ENCODE measurements at regions not wholly inside any gene's neighbourhood (a gene's known extent, or its start where the extent isn't known, plus 50 kb on each side); places are given as distances from the start of the nearest gene placed in this dataset.

DNA sequence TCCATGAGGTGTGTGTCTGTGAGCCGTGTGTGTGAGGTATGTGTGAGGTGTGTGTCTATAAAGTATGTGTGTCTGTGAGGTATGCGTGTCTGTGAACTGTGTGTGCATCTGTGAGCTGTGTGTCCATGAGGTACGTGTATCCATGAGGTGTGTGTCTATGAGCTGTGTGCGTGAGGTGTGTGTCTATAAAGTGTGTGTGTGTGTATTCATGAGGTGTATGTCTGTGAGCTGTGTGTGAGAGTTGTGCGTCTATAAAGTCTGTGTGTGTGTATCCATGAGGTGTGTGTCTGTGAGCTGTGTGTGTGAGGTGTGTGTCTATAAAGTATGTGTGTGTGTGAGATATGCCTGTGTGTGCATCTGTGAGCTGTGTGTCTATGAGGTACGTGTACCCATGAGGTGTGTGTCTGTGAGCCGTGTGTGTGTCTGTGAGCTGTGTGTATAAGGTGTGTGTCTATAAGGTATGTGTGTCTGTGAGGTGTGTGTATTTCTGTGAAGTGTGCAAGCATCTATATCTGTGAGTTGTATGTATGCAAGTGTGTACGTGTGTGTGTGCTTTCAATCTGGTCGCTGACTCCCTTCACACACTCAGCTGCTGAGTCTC lies 91.9 kb upstream of the FOXP4 start:
- Histone ChIP-seq H3K4me2 (ENCODE audit: low read length) (no peak overlapping the region), H3K79me2 (no peaks in the 10 kb centered on the region), H2AFZ (no peak overlapping the region), H3K27me3 (ENCODE audit: control insufficient read depth, insufficient read depth, low read length) (no peaks in the 10 kb centered on the region), H3K27ac (no peak overlapping the region), H3K4me1 (no peaks in the 10 kb centered on the region), H3K9me3 (ENCODE audit: control insufficient read depth, low read length) (no peaks in the 10 kb centered on the region), H3K9ac (no peak overlapping the region), H3K36me3 (ENCODE audit: control insufficient read depth, insufficient read depth, low read length) (no peaks in the 10 kb centered on the region), H3K4me3 (ENCODE audit: low read depth, low read length) (no peak overlapping the region)
- TF ChIP-seq, protein P1, sequence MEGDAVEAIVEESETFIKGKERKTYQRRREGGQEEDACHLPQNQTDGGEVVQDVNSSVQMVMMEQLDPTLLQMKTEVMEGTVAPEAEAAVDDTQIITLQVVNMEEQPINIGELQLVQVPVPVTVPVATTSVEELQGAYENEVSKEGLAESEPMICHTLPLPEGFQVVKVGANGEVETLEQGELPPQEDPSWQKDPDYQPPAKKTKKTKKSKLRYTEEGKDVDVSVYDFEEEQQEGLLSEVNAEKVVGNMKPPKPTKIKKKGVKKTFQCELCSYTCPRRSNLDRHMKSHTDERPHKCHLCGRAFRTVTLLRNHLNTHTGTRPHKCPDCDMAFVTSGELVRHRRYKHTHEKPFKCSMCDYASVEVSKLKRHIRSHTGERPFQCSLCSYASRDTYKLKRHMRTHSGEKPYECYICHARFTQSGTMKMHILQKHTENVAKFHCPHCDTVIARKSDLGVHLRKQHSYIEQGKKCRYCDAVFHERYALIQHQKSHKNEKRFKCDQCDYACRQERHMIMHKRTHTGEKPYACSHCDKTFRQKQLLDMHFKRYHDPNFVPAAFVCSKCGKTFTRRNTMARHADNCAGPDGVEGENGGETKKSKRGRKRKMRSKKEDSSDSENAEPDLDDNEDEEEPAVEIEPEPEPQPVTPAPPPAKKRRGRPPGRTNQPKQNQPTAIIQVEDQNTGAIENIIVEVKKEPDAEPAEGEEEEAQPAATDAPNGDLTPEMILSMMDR (IDR thresholded peaks at IDR 0.05): no peak

DNA sequence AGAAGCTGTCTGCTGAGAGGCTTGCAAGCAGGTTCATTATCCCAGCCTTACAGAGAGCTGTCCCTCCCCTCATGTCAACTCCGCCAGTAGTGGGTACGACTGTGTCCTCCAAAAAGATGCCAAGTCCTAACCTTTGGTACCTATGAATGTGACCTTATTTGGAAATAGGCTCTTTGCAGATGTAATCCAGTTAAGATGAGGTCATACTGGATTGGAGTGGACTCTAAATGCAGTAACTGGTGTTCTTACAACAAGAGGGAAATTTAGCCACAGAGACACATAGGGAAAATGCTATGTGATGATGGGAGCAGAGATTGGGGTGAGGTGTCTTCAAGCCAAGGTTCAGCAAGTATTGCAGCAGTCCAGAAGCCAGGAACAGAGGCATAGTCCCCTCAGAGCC lies 90.8 kb upstream of the FOXP4 start:
- Histone ChIP-seq H3K4me1 (no peaks in the 10 kb centered on the region), H3K79me2 (no peaks in the 10 kb centered on the region), H2AFZ (no peak overlapping the region), H3K9ac (no peak overlapping the region), H3K9me3 (ENCODE audit: control insufficient read depth, low read length) (no peaks in the 10 kb centered on the region), H3K36me3 (ENCODE audit: control insufficient read depth, insufficient read depth, low read length) (no peaks in the 10 kb centered on the region), H3K27me3 (ENCODE audit: control insufficient read depth, insufficient read depth, low read length) (no peaks in the 10 kb centered on the region), H3K4me2 (ENCODE audit: low read length) (no peak overlapping the region), H3K27ac (no peak overlapping the region), H3K4me3 (ENCODE audit: low read depth, low read length) (no peak overlapping the region)
- TF ChIP-seq, protein P1 (IDR thresholded peaks at IDR 0.05): no peak

- Histone ChIP-seq H3K4me2 (ENCODE audit: low read length) (no peak overlapping the region), H3K9me3 (ENCODE audit: control insufficient read depth, low read length) (no peaks in the 10 kb centered on the region), H3K79me2 (no peaks in the 10 kb centered on the region), H2AFZ (no peak overlapping the region), H3K4me3 (ENCODE audit: low read depth, low read length) (no peak overlapping the region), H3K9ac (no peak overlapping the region), H3K4me1 (no peaks in the 10 kb centered on the region), H3K36me3 (ENCODE audit: control insufficient read depth, insufficient read depth, low read length) (no peaks in the 10 kb centered on the region), H3K27me3 (ENCODE audit: control insufficient read depth, insufficient read depth, low read length) (no peaks in the 10 kb centered on the region), H3K27ac (no peak overlapping the region)
- TF ChIP-seq, protein P1 (IDR thresholded peaks at IDR 0.05): no peak
These were observed 90.4 kb upstream of the FOXP4 start for GRCh38 chr6:41455818-41456217.

- Histone ChIP-seq H3K79me2 (no peaks in the 10 kb centered on the region), H2AFZ (no peak overlapping the region), H3K27ac (no peak overlapping the region), H3K36me3 (ENCODE audit: control insufficient read depth, insufficient read depth, low read length) (no peaks in the 10 kb centered on the region), H3K9ac (no peak overlapping the region), H3K9me3 (ENCODE audit: control insufficient read depth, low read length) (no peaks in the 10 kb centered on the region), H3K4me2 (ENCODE audit: low read length) (no peak overlapping the region), H3K4me3 (ENCODE audit: low read depth, low read length) (no peak overlapping the region), H3K27me3 (ENCODE audit: control insufficient read depth, insufficient read depth, low read length) (no peaks in the 10 kb centered on the region), H3K4me1 (no peaks in the 10 kb centered on the region)
- TF ChIP-seq, protein P1 (IDR thresholded peaks at IDR 0.05): no peak
These were observed 88.9 kb upstream of the FOXP4 start for GRCh38 chr6:41457303-41457670.

- TF ChIP-seq, protein P1 (IDR thresholded peaks at IDR 0.05): no peak
- no peaks in the 10 kb centered on the region for H3K4me1 ChIP-seq
- no peak overlapping the region for H3K4me2 ChIP-seq (ENCODE audit: low read length)
- H3K9ac ChIP-seq: no peak overlapping the region
- no peaks in the 10 kb centered on the region for H3K9me3 ChIP-seq (ENCODE audit: control insufficient read depth, low read length)
- H3K4me3 ChIP-seq (ENCODE audit: low read depth, low read length): no peak overlapping the region
- H3K79me2 ChIP-seq: no peaks in the 10 kb centered on the region
- H3K27ac ChIP-seq: no peak overlapping the region
- H2AFZ ChIP-seq: no peak overlapping the region
- H3K36me3 ChIP-seq (ENCODE audit: control insufficient read depth, insufficient read depth, low read length): no peaks in the 10 kb centered on the region
- H3K27me3 ChIP-seq (ENCODE audit: control insufficient read depth, insufficient read depth, low read length): no peaks in the 10 kb centered on the region
These were observed 86.4 kb upstream of the FOXP4 start for GRCh38 chr6:41459738-41460137.
